HEK293T (cell line): ENCODE measurements at regions not wholly inside any gene's neighbourhood (a gene's known extent, or its start where the extent isn't known, plus 50 kb on each side); places are given as distances from the start of the nearest gene placed in this dataset.

Experiments used
- ARNT ChIP-seq: fragments of 450-650 bp; IDR thresholded peaks from 2 replicates; pipeline ENCODE4 v1.6.1; 2017; ENCODE audit warnings: mild to moderate bottlenecking
- BHLHE40 ChIP-seq: fragments of 450-650 bp; IDR thresholded peaks from 2 replicates; pipeline ENCODE4 v1.6.1; 2016; ENCODE audit warnings: mild to moderate bottlenecking, moderate library complexity, borderline replicate concordance
- ELF4 ChIP-seq: fragments of 450-650 bp; IDR thresholded peaks from 2 replicates; pipeline ENCODE4 v1.6.1; 2017; ENCODE audit warnings: antibody characterized with exemption
- FOXA1 ChIP-seq: fragments of 450-650 bp; IDR thresholded peaks from 2 replicates; pipeline ENCODE4 v1.6.1; 2016; ENCODE audit warnings: mild to moderate bottlenecking
- FOXM1 ChIP-seq: fragments of 450-650 bp; IDR thresholded peaks from 2 replicates; pipeline ENCODE4 v1.6.1; 2017; ENCODE audit warnings: mild to moderate bottlenecking, borderline replicate concordance
- NFRKB ChIP-seq: fragments of 450-650 bp; IDR thresholded peaks from 2 replicates; pipeline ENCODE4 v1.6.1; 2016; ENCODE audit warnings: mild to moderate bottlenecking, moderate library complexity
- SP1 ChIP-seq: fragments of 450-650 bp; IDR thresholded peaks from 2 replicates; pipeline ENCODE4 v1.6.1; 2017
- SUZ12 ChIP-seq: fragments of 450-650 bp; IDR thresholded peaks from 2 replicates; pipeline ENCODE4 v1.6.1; 2016; ENCODE audit warnings: mild to moderate bottlenecking
- TARDBP ChIP-seq: fragments of 450-650 bp; IDR thresholded peaks from 2 replicates; pipeline ENCODE4 v1.6.1; 2016
- ZNF384 ChIP-seq: fragments of 450-650 bp; IDR thresholded peaks from 2 replicates; pipeline ENCODE4 v1.6.1; 2016
- TF ChIP-seq, protein P1 (sequence below): fragments of 450-650 bp; IDR thresholded peaks from 2 replicates; pipeline ENCODE4 v1.6.1; 2016

DNA sequence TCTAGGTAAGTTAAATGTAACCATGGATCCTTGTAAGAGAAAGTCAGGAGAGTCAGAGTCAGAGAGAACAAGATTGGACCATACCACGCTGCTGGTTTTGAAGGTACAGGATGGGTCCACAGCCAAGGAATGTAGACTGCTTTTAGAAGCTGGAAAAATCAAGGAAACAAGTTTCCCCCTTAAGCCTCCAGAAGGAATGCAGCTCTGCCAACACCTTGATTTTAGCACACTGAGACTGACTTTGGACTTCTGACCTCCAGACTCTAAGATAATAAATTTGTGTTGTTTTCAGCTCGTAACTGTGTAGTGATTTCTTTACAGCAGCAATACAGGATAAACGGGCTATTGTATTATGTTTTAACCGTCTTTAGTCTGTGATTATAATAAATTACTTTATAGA is 108.0 kb upstream of the USP38 start:
- TF ChIP-seq FOXM1, result no peak
- TF ChIP-seq, protein P1, sequence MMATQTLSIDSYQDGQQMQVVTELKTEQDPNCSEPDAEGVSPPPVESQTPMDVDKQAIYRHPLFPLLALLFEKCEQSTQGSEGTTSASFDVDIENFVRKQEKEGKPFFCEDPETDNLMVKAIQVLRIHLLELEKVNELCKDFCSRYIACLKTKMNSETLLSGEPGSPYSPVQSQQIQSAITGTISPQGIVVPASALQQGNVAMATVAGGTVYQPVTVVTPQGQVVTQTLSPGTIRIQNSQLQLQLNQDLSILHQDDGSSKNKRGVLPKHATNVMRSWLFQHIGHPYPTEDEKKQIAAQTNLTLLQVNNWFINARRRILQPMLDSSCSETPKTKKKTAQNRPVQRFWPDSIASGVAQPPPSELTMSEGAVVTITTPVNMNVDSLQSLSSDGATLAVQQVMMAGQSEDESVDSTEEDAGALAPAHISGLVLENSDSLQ, result no peak
- no peak for TF ChIP-seq BHLHE40
- TF ChIP-seq SP1, result no peak
- TF ChIP-seq NFRKB, result no peak
- TF ChIP-seq FOXA1, result no peak
- no peak for TF ChIP-seq ZNF384
- TF ChIP-seq SUZ12, result no peak
- no peak for TF ChIP-seq ELF4
- TF ChIP-seq ARNT, result no peak
- TF ChIP-seq TARDBP, result no peak
